SK-N-MC (cell line): ENCODE measurements at regions not wholly inside any gene's neighbourhood (a gene's known extent, or its start where the extent isn't known, plus 50 kb on each side); places are given as distances from the start of the nearest gene placed in this dataset.

Source experiments
- EZH2 ChIP-seq: fragments of 200-600 bp; sonication (generic); IDR thresholded peaks from one replicate; pipeline ENCODE4 v1.6.1; 2017; ENCODE audit warnings: antibody characterized with exemption
- FOXP2 ChIP-seq: optimal IDR thresholded peaks from 2 replicates; pipeline ENCODE3; 2011; ENCODE audit warnings: mild to moderate bottlenecking, moderate library complexity; ENCODE audit not compliant: insufficient read depth; ENCODE audit errors: extremely low read length, control extremely low read depth
- POLR2AphosphoS5 ChIP-seq: IDR thresholded peaks from 2 replicates; pipeline ENCODE4 v1.6.1; 2012; ENCODE audit warnings: mild to moderate bottlenecking, low read depth, low read length, borderline replicate concordance

DNA sequence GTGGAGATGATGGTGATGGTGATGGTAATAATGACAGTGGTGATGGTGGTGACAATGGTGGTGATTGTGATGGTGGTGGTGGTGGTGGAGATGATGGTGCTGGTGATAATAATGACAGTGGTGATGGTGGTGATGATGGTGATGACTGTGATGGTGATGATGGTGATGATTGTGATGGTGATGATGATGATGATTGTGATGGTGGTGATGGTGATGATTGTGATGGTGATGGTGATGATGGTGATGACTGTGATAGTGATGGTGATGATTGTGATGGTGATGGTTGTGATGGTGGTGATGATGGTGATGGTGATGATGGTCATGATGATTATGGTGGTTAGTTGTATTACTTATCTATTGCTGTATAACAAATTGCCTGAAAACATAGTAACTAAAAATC is 108.9 kb upstream of the NKX1-1 start:
- TF ChIP-seq EZH2 = no peak
- no peak for TF ChIP-seq POLR2AphosphoS5
- TF ChIP-seq FOXP2 = no peak
